Keratinocyte (primary cell): ENCODE measurements at regions not wholly inside any gene's neighbourhood (a gene's known extent, or its start where the extent isn't known, plus 50 kb on each side); places are given as distances from the start of the nearest gene placed in this dataset.

Source experiments
- DNase-seq: peaks from one replicate; pipeline ENCODE4 v3.0.0-alpha.2; 2011; ENCODE audit warnings: low read depth, missing footprints, low spot score
- FAIRE-seq: peaks from 2 replicates; lab custom pipeline; 2011; peaks lifted over from hg19 to GRCh38; lab: Jason Lieb, UNC
- H2AFZ ChIP-seq: 2 replicates; pipeline ENCODE4 v1.6.0; 2012; ENCODE audit warnings: low read length, control low read depth, inconsistent platforms; ENCODE audit not compliant: control insufficient read depth
- H3K27ac ChIP-seq: 2 replicates; pipeline ENCODE4 v1.5.1; 2011; ENCODE audit warnings: low read length; ENCODE audit not compliant: control insufficient read depth, insufficient read depth
- H3K27me3 ChIP-seq: 3 replicates; pipeline ENCODE4 v1.6.0; 2011; ENCODE audit warnings: low read length; ENCODE audit not compliant: control insufficient read depth, insufficient read depth; ENCODE audit errors: extremely low read depth
- H3K36me3 ChIP-seq, 2 experiments: 2 replicates in 1 of 2; 3 replicates in 1 of 2; pipeline ENCODE4 v1.5.1; 2011; ENCODE audit warnings: low read length in 2 of 2, mild to moderate bottlenecking in 1 of 2; ENCODE audit not compliant: control insufficient read depth in 2 of 2, insufficient read depth in 2 of 2; ENCODE audit errors: extremely low read depth in 1 of 2
- H3K4me1 ChIP-seq: 3 replicates; pipeline ENCODE4 v1.5.1; 2011; ENCODE audit warnings: low read length; ENCODE audit not compliant: control insufficient read depth, insufficient read depth; ENCODE audit errors: extremely low read depth
- H3K4me2 ChIP-seq: 3 replicates; pipeline ENCODE4 v1.6.0; 2011; ENCODE audit warnings: low read depth, low read length; ENCODE audit not compliant: control insufficient read depth, insufficient read depth; ENCODE audit errors: extremely low read depth
- H3K4me3 ChIP-seq, 3 experiments: fragments of 200-600 bp in 1 of 3; sonication (generic) in 1 of 3; 2 replicates in 2 of 3; 3 replicates in 1 of 3; pipeline ENCODE4 v1.5.1; 2011 to 2016; ENCODE audit warnings: low read length in 3 of 3, mild to moderate bottlenecking in 3 of 3, control low read depth in 2 of 3, inconsistent platforms in 1 of 3, low read depth in 1 of 3, mixed read lengths in 1 of 3, mixed run types in 1 of 3, moderate library complexity in 1 of 3; ENCODE audit not compliant: control insufficient read depth in 2 of 3, insufficient read depth in 2 of 3; ENCODE audit errors: extremely low read depth in 1 of 3
- H3K79me2 ChIP-seq: 2 replicates; pipeline ENCODE4 v1.6.0; 2012; ENCODE audit warnings: low read length; ENCODE audit not compliant: control insufficient read depth, insufficient read depth
- H3K9ac ChIP-seq: 3 replicates; pipeline ENCODE4 v1.6.0; 2011; ENCODE audit warnings: low read length; ENCODE audit not compliant: control insufficient read depth, insufficient read depth; ENCODE audit errors: extremely low read depth
- H3K9me1 ChIP-seq: 3 replicates; pipeline ENCODE4 v1.6.0; 2011; ENCODE audit warnings: low read length; ENCODE audit not compliant: control insufficient read depth, insufficient read depth; ENCODE audit errors: extremely low read depth
- H3K9me3 ChIP-seq: 2 replicates; pipeline ENCODE4 v1.5.1; 2012; ENCODE audit warnings: low read depth, low read length; ENCODE audit not compliant: control insufficient read depth
- H4K20me1 ChIP-seq: 3 replicates; pipeline ENCODE4 v1.6.0; 2011; ENCODE audit warnings: low read length; ENCODE audit not compliant: control insufficient read depth, insufficient read depth; ENCODE audit errors: extremely low read depth
- EZH2 ChIP-seq: IDR thresholded peaks from one replicate; pipeline ENCODE4 v1.6.1; 2012; ENCODE audit warnings: inconsistent platforms, mild to moderate bottlenecking, low read length, moderate library complexity
- dilution Hi-C: fragments of 300-500 bp; cut with MboI; formaldehyde crosslinking; loops from one replicate; pipeline ENCODE4 v1.7.0; 2020; ENCODE audit warnings: low sequenced_read_pairs; ENCODE audit not compliant: extremely low pct_ligation_motif_present
- TF ChIP-seq, protein P1 (sequence below), 3 experiments: IDR thresholded peaks in 1 of 3; conservative IDR thresholded peaks in 1 of 3; optimal IDR thresholded peaks in 1 of 3; 2 replicates in 2 of 3; 3 replicates in 1 of 3; pipeline versions ENCODE3 to v1.5.1; 2011; ENCODE audit warnings: low read length in 3 of 3, mild to moderate bottlenecking in 3 of 3, moderate library complexity in 2 of 3, control low read depth in 1 of 3, inconsistent platforms in 1 of 3; ENCODE audit not compliant: insufficient read depth in 2 of 3; ENCODE audit errors: extremely low read depth in 1 of 3

DNA sequence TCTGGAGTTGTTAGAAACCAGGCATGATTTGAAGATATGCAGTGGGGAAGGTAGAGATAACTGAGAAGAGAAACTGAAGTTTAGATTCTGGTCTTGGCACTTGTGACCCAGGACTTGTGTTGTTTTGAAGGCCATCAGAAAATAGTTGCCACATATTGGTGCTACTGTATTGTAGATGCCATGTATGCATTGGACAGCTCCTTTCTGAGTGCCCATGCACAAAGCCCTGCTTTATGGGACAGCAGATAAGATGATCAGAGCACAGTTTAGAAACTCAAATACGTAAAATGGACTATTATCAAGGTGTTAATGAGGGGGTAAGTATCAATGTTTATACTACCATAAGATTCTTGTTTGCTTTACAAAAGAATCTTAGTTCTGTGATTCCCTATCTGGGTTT lies 84.9 kb downstream of the KIF4B start:
- TF ChIP-seq, protein P1, sequence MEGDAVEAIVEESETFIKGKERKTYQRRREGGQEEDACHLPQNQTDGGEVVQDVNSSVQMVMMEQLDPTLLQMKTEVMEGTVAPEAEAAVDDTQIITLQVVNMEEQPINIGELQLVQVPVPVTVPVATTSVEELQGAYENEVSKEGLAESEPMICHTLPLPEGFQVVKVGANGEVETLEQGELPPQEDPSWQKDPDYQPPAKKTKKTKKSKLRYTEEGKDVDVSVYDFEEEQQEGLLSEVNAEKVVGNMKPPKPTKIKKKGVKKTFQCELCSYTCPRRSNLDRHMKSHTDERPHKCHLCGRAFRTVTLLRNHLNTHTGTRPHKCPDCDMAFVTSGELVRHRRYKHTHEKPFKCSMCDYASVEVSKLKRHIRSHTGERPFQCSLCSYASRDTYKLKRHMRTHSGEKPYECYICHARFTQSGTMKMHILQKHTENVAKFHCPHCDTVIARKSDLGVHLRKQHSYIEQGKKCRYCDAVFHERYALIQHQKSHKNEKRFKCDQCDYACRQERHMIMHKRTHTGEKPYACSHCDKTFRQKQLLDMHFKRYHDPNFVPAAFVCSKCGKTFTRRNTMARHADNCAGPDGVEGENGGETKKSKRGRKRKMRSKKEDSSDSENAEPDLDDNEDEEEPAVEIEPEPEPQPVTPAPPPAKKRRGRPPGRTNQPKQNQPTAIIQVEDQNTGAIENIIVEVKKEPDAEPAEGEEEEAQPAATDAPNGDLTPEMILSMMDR (optimal IDR thresholded peaks at IDR 0.05 in 1 of 3, IDR thresholded peaks at IDR 0.05 in 1 of 3, conservative IDR thresholded peaks at IDR 0.05 in 1 of 3; ENCODE audit: extremely low read depth in 1 of 3, insufficient read depth in 2 of 3, low read length in 3 of 3): no peak
- TF ChIP-seq EZH2: no peak
- H3K9me1 ChIP-seq: no peaks in the 10 kb centered on the region
- no peaks in the 10 kb centered on the region for H3K4me1 ChIP-seq
- no peak overlapping the region for H3K4me3 ChIP-seq
- DNase-seq: no peak
- no peak for FAIRE-seq
- dilution Hi-C loops: no loop called here
- H3K27ac ChIP-seq: no peak overlapping the region
- H3K9ac ChIP-seq: no peak overlapping the region
- H2AFZ ChIP-seq: no peak overlapping the region
- no peaks in the 10 kb centered on the region for H3K9me3 ChIP-seq
- no peaks in the 10 kb centered on the region for H3K27me3 ChIP-seq
- no peaks in the 10 kb centered on the region for H3K79me2 ChIP-seq
- H3K4me2 ChIP-seq: no peak overlapping the region
- H3K36me3 ChIP-seq: no peaks in the 10 kb centered on the region
- no peaks in the 10 kb centered on the region for H4K20me1 ChIP-seq

DNA sequence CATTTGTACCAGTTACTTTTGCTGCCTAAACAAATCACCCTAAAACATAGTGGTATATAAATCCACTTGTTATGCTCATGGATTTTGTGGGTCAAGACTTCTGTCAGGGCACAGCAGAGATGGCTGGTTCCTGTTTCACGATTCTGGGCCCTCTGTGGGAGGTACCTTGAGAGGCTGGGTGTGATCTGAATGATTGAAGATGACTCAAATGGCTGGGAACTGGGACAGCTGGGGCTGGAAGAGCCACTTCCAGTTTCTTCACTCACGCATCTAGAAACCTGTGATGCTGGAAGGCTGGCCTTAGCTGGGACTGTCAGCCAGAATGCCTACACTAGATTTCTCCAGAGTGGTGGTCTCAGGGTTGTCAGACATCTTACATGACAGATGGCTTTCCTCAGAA lies 88.1 kb downstream of the KIF4B start:
- H3K9me3 ChIP-seq: no peaks in the 10 kb centered on the region

More for the DNA sequence above, 88.1 kb downstream of the KIF4B start:
- Histone ChIP-seq H3K4me3 (no peak overlapping the region), H3K27me3 (no peaks in the 10 kb centered on the region), H3K9ac (no peak overlapping the region), H3K36me3 (no peaks in the 10 kb centered on the region), H4K20me1 (no peaks in the 10 kb centered on the region), H3K4me2 (no peak overlapping the region), H3K4me1 (no peaks in the 10 kb centered on the region), H2AFZ (no peak overlapping the region), H3K9me1 (no peaks in the 10 kb centered on the region), H3K79me2 (no peaks in the 10 kb centered on the region), H3K27ac (no peak overlapping the region)
- FAIRE-seq (no peak), DNase-seq (no peak)
- dilution Hi-C loops: no loop called here
- TF ChIP-seq, protein P1 (optimal IDR thresholded peaks at IDR 0.05 in 1 of 3, IDR thresholded peaks at IDR 0.05 in 1 of 3, conservative IDR thresholded peaks at IDR 0.05 in 1 of 3; ENCODE audit: extremely low read depth in 1 of 3, insufficient read depth in 2 of 3, low read length in 3 of 3): no peak
- no peak for TF ChIP-seq EZH2
